Mesodermal cell (in vitro differentiated cells): ENCODE measurements at regions not wholly inside any gene's neighbourhood (a gene's known extent, or its start where the extent isn't known, plus 50 kb on each side); places are given as distances from the start of the nearest gene placed in this dataset.

ENCODE experiments used
- H3K27ac ChIP-seq: 2 replicates; pipeline ENCODE4 v1.7.0; 2013; ENCODE audit warnings: mild to moderate bottlenecking, low read depth, low read length, moderate library complexity; ENCODE audit not compliant: severe bottlenecking
- H3K36me3 ChIP-seq: 2 replicates; pipeline ENCODE4 v1.7.1; 2013; ENCODE audit warnings: mild to moderate bottlenecking, low read length, moderate library complexity; ENCODE audit not compliant: control insufficient read depth, insufficient read depth
- H3K4me1 ChIP-seq: one replicate; pipeline ENCODE4 v1.7.1; 2013; ENCODE audit warnings: mild to moderate bottlenecking, low read length; ENCODE audit not compliant: insufficient read depth, control insufficient read depth, poor library complexity, severe bottlenecking
- H3K4me3 ChIP-seq: 2 replicates; pipeline ENCODE4 v1.7.0; 2013; ENCODE audit warnings: low read length, control low read depth, mild to moderate bottlenecking; ENCODE audit not compliant: insufficient read depth, poor library complexity, severe bottlenecking; ENCODE audit errors: extremely low read depth
- H3K9me3 ChIP-seq: 2 replicates; pipeline ENCODE4 v1.7.1; 2013; ENCODE audit warnings: mild to moderate bottlenecking, low read length, moderate library complexity; ENCODE audit not compliant: control insufficient read depth
- WGBS, 2 experiments: methylation state at CpG; one replicate each; pipeline ENCODE4 v1.1.5; 2013; ENCODE audit warnings: missing lambda C conversion rate in 2 of 2; ENCODE audit not compliant: insufficient coverage in 2 of 2; 5-methylcytosine and 5-hydroxymethylcytosine counted together

GRCh38 chr19:31527443-31527842 is 178.2 kb upstream of the TSHZ3 start:
- Histone ChIP-seq H3K36me3 (no peaks in the 10 kb centered on the region), H3K9me3 (peaks cover 3% of the 10 kb centered on the region), H3K4me1 (no peaks in the 10 kb centered on the region), H3K4me3 (no peak overlapping the region), H3K27ac (no peak overlapping the region)

DNA sequence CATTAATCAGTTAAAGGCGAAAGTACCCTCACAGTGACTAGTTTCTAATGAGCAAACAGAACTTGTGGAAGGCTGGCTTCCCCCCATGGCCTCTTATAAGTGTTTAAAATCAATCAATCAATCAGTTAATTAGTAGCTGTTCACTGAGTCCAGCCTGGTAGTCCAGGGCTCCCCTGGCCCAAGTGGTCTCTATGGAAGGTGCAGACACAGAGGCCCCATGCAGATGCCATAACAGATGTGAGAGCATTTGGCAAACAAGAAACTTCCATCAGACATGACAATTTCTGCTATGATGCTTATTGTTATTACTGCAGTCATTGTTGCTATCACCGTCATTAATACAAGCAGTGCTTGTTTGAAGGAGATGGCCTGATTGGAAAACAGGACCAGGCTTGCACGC is 179.0 kb upstream of the TSHZ3 start:
- 86 to 96% methylated on average over 3 of the region's 3 CpGs for WGBS, 2 experiments
- Histone ChIP-seq H3K9me3 (peaks cover 3% of the 10 kb centered on the region), H3K27ac (no peak overlapping the region), H3K36me3 (no peaks in the 10 kb centered on the region), H3K4me1 (no peaks in the 10 kb centered on the region), H3K4me3 (no peak overlapping the region)

- no peaks in the 10 kb centered on the region for H3K36me3 ChIP-seq
- 80 to 88% methylated on average over 1 of the region's 1 CpG for WGBS, 2 experiments
- H3K9me3 ChIP-seq, result peaks cover 3% of the 10 kb centered on the region
- no peak overlapping the region for H3K27ac ChIP-seq
- H3K4me1 ChIP-seq, result no peaks in the 10 kb centered on the region
- H3K4me3 ChIP-seq, result no peak overlapping the region
These were observed 179.9 kb upstream of the TSHZ3 start for GRCh38 chr19:31529121-31529520.

- Histone ChIP-seq H3K4me1 (no peaks in the 10 kb centered on the region), H3K27ac (no peak overlapping the region), H3K4me3 (no peak overlapping the region), H3K36me3 (no peaks in the 10 kb centered on the region), H3K9me3 (peaks cover 3% of the 10 kb centered on the region)
- 71 to 94% methylated on average over 5 to 6 of the region's 7 CpGs for WGBS, 2 experiments
These were observed 181.5 kb upstream of the TSHZ3 start for GRCh38 chr19:31530781-31531180.

DNA sequence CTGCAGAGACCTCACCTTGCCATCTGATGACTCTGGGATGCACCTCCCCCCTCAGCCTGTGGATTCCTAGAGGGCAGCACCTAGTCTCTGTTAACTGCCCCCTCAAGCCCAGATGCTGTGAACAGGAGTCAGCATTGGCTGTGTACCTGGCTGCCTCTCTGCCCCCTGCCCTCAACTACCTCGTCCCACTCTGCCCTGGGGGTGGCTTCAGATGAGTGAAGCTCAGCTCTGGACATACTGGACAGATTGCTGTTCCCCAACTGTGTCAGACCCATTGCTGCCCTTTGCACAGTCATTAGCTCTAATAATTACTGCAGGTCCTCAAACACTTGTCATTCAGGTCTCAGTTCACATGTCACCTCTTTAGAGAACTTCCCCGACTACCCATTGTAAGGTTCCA is 182.1 kb upstream of the TSHZ3 start:
- Histone ChIP-seq H3K9me3 (peaks cover 1% of the 10 kb centered on the region), H3K36me3 (no peaks in the 10 kb centered on the region), H3K27ac (no peak overlapping the region), H3K4me1 (no peaks in the 10 kb centered on the region), H3K4me3 (no peak overlapping the region)
- 75 to 95% methylated on average over 1 to 2 of the region's 2 CpGs for WGBS, 2 experiments

DNA sequence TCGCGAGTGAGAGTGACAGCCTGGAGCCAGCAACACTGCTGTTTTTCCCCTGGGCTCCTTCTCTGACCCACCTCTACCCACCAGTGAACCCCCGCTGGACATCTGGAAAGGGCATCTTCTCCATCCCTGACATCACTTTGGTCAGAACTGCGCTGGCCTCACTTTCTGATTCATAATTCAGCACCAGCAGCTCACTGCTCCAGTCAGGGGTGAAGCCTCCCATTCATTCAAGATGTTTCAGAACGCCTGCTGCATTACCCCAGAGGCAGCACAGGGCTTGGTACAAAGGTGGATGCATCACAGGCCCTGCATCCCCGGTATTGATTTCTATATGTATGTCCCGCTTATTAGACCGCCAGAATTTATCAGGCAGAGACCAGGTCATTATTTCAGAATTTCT is 182.8 kb upstream of the TSHZ3 start:
- Histone ChIP-seq H3K4me1 (no peaks in the 10 kb centered on the region), H3K9me3 (no peaks in the 10 kb centered on the region), H3K27ac (no peak overlapping the region), H3K36me3 (no peaks in the 10 kb centered on the region), H3K4me3 (no peak overlapping the region)
- 86 to 100% methylated on average over 5 of the region's 8 CpGs for WGBS, 2 experiments

- H3K36me3 ChIP-seq, result no peaks in the 10 kb centered on the region
- H3K9me3 ChIP-seq, result no peaks in the 10 kb centered on the region
- no peak overlapping the region for H3K4me3 ChIP-seq
- 87 to 97% methylated on average over 1 to 3 of the region's 3 CpGs for WGBS, 2 experiments
- H3K4me1 ChIP-seq, result no peaks in the 10 kb centered on the region
- no peak overlapping the region for H3K27ac ChIP-seq
These were observed 183.9 kb upstream of the TSHZ3 start for GRCh38 chr19:31533114-31533513.

GRCh38 chr19:31534231-31534630 is 185.0 kb upstream of the TSHZ3 start:
- H3K4me1 ChIP-seq, result no peaks in the 10 kb centered on the region
- H3K4me3 ChIP-seq, result no peak overlapping the region
- no peaks in the 10 kb centered on the region for H3K36me3 ChIP-seq
- no peak overlapping the region for H3K27ac ChIP-seq
- H3K9me3 ChIP-seq, result no peaks in the 10 kb centered on the region

DNA sequence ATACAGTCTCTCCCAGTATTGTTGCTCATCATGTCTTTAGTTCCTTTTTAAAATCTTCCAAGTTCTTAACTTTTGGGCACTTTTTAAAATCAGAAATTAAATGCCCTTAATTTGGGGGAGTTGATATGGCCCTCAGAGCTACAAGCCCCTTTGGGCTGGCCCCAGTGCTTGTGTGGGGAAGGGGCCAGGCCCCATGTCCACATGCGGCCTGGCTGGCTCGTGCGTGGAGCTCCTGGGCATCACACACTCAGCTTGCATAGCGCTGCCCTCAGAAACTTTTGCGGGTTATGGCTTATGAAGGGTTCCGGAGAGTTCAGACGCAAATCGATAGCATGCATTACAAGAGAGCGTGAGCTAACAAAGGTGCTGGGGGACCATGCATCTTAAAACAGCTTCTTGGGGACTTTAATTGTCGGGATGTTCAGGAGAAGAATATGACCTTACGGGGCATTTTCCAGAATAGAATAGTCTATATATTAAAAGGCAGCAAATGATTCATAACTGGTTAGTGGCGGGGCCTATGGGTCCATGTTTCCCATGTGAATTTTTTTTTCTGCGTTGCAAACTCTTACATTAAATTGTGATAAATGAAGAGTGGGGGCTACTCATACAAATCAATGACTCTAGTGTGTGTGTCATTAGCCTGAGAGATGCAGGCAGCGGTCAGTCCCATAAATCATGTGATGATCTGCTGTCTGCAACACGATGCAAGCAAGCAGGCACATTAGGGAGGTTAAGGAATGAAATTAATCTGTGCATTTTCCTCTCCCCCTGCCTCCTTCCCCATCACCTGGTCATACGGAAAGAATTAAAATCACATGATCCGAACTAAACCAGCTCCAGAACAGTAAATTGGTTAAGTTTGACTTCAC is 185.8 kb upstream of the TSHZ3 start:
- 88 to 98% methylated on average over 10 to 11 of the region's 17 CpGs for WGBS, 2 experiments
- Histone ChIP-seq H3K36me3 (no peaks in the 10 kb centered on the region), H3K4me1 (no peaks in the 10 kb centered on the region), H3K27ac (no peak overlapping the region), H3K9me3 (no peaks in the 10 kb centered on the region), H3K4me3 (no peak overlapping the region)

DNA sequence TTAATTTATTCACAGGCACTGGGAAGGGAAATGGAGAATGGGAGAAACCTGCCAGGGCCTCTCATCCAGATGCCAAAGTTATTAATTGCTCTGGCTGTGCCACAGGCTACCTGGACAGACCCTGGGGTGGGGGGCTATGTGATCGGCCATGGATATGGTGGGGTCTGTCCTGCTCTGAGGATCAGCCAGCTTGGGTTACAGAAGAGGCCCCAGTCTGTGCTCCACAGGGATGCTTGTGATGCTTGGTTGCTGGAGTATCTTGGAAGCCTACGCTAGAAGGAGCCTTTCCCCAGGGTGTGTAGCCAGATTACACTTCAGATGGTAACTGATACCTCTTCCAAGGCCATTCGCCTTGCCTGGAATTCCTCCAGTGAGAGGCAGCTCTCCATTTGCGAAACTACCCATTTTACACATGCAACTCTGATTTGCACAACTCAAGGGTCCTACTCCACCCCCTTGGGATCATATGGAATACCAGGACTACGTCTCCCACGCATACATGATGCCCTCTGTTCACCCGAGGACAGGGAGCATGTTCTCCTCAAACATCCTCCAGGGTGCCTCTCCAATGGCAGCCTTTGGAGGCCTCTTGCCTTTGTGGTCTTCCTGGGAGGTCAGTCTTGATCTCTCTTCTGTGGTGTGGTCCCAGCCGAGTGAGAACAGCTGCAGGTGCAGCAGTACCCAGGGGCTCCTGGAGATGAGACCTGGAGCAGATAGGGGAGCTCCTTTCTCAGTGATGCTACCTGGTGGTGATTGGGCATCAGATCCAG is 186.6 kb upstream of the TSHZ3 start:
- H3K9me3 ChIP-seq, result no peaks in the 10 kb centered on the region
- H3K27ac ChIP-seq, result no peak overlapping the region
- H3K4me1 ChIP-seq, result no peaks in the 10 kb centered on the region
- 86 to 93% methylated on average over 7 to 8 of the region's 8 CpGs for WGBS, 2 experiments
- no peak overlapping the region for H3K4me3 ChIP-seq
- no peaks in the 10 kb centered on the region for H3K36me3 ChIP-seq

DNA sequence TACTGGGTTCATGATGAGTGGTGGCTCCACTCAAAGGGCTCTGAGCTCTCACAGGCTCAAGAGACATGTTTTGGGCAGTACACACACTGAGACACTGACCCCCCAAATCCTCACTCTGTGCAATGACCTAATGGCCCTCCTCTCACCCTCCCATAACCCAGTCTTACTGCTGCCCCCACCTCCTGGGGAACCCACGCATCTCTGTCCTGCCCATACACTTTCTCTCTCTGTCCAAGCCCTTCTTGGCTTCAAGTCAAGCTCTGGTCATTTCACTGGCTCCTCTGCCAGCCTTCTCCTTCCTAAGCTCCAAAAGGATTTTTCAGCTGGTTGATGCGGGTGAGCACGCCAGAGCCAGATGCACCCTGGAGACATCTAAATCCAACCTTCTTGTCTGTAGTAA is 187.9 kb upstream of the TSHZ3 start:
- Histone ChIP-seq H3K9me3 (no peaks in the 10 kb centered on the region), H3K4me1 (no peaks in the 10 kb centered on the region), H3K4me3 (no peak overlapping the region), H3K27ac (no peak overlapping the region), H3K36me3 (no peaks in the 10 kb centered on the region)
- WGBS, 2 experiments, result 86 to 92% methylated on average over 1 of the region's 3 CpGs
